OCI-M1 (cell line): ENCODE measurements at regions not wholly inside any gene's neighbourhood (a gene's known extent, or its start where the extent isn't known, plus 50 kb on each side); places are given as distances from the start of the nearest gene placed in this dataset.
"Not testable (repeated sequence)": the region's sequence is repeated elsewhere in the genome, so short reads cannot be mapped to it uniquely, and the experiment has no call there.

Experiments used
- DNase-seq: peaks from one replicate; lab custom pipeline; 2025; lab: John Stamatoyannopoulos, UW

DNA sequence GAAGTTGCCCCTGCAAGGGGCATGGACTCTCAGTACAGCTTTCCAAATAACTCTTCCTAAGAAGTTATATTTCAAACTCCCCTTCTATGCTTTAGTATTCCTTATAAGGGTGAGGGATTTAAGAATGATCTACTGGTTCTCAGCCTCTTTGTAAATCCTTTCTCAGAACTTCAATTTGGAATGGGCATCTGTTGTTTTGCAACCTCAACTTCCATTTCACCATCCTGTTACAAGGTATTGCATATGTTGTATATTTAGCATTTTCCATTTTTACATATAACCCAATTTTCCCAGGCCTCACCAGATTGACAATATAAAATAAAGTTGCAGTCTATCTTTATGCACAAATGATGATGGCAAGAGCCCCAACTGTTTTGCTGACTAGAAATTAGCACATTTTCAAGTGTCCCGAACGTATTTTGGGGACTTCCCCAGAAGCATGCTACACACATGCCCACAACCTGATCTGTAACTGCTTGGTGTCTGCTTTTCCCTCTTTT, 154.9 kb upstream of the CARMIL1 start:
- DNase-seq, result no peak

- no peak for DNase-seq
Observed at GRCh38 chr6:25125736-25126135, 153.4 kb upstream of the CARMIL1 start.

GRCh38 chr6:25127076-25127837, 151.9 kb upstream of the CARMIL1 start:
- no peak for DNase-seq

- no peak for DNase-seq
Observed at GRCh38 chr6:25130518-25130917, 148.7 kb upstream of the CARMIL1 start.

DNA sequence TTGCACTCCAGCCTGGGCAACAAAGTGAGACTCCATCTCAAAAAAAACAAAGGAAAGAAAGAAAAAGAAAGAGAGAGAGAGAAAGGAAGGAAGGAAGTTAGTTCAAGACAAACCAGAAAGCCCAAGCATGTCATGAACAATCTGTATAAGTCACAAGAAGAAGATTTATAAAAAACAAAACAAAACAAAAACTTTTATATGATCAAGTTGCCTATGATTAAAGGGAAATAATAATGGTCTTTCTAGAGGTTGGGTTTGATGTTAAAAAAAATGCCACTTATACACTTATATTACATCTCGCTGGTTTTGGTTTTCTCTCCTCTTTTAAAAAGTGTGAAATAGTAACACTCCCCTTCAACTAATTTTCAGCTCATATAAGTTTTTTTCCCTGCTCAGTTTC, 146.2 kb upstream of the CARMIL1 start:
- DNase-seq, result no peak

- DNase-seq, result no peak
Observed at GRCh38 chr6:25133568-25133967, 145.6 kb upstream of the CARMIL1 start.

DNA sequence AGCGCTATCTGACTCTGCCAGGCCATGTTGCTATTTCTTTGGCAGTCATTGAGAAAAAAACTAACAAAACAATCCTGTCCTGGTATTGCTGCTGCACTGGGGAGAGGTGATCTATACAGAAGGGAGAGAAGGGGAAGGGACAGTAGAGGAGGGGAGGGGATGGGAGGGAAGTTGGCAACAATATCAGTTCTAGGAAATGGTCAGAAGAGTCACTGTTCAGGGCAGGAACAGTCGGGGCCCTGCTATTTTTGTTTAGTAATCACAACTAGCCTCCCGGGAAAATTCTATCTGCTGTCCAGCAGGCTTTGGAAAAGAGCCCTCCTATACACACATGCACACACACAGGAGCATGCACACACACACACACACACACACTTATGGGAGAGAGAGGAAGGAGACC, 142.3 kb upstream of the CARMIL1 start:
- peak; percentile 85 for DNase-seq

DNA sequence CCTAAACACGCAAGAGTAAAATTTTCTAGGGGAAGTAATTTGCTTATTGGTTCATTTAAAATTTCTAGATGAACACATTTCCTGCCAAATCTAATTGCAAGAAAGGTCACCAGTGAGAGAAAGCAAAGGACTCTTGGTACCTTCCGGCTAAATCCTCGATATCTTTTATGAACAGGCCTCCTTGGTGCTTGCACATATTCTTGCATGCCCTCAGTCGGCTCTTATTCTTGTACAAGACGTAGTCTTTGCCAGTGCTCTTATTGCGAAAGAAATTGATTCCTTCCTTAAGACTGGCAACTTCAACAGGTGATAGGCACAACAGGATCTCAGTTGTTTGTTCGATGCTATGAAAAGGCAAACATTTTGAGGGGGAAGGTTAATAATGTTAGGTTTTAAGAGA, 141.7 kb upstream of the CARMIL1 start:
- peak; percentile 81 for DNase-seq

DNA sequence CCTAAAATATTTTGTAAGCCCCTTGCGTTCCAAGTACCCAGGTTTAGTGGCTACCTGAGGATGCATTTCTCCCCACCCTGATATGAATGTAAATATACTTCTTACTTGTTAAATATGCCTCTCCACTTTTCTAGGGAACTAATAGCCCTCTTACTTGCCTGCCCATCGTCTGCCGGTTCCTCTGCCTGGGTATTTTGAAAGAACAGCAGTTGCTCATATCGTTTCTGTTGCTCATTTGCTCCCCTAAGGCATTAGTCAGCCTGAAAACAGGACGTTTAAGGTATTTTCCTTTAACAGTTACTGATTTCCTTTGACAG, 141.3 kb upstream of the CARMIL1 start:
- no peak for DNase-seq

DNA sequence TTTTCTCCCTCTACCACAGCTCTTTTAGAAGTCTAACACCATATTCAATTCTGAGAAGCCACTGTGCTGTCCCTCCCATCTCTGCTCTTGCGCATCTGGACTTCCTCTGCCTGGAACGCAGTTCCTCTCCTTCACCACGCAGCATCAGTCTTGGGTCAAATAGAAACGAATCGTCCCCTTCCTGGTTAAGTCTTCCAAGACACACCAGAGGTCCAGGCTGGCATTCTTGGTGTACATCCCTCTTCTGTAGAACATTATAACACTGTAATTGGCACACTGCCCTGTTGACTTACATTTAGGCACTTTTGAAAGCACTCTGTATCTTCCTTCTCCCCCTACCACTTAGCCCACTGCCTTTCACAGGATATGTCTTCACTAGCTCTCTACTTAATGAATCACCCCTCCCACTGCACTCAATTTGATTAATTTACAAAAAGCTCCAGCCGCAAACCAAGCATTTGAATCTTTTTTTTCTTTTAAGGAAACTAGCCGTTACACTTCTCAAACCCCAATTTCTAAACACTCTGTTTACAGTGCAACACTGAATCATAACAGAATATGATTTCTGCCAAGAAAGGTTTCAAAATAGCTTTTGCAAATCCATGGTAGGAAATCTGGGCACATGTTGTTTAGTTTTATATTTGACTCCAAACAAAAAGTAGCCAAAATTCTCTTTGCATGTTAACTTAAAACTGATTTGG, 140.8 kb upstream of the CARMIL1 start:
- peak; percentile 94 for DNase-seq

DNA sequence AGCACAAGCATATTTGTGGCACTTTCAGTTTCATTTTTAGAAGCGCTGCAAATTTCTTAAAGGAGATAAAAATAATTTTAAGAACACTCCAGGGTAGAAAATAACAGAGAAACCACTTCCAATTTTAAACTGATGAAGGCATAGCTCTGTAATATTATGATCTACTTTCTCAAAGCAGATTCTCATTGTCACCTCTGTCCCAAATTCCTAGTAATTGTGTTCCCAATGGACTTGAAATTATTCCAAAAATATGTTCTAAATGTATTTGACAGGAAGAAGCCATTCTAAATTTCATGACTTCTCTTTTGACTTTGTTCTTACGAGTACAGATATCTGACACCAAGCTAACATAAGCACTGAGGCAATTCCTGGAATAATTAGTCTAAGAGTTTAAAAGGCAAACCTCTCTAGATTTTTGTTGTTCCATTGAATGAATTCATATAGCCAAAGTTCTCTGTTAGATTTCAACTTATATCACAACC, 140.2 kb upstream of the CARMIL1 start:
- peak; percentile 77 for DNase-seq

- DNase-seq, result not testable (repeated sequence)
Observed at GRCh38 chr6:25139608-25140007, 139.6 kb upstream of the CARMIL1 start.

DNA sequence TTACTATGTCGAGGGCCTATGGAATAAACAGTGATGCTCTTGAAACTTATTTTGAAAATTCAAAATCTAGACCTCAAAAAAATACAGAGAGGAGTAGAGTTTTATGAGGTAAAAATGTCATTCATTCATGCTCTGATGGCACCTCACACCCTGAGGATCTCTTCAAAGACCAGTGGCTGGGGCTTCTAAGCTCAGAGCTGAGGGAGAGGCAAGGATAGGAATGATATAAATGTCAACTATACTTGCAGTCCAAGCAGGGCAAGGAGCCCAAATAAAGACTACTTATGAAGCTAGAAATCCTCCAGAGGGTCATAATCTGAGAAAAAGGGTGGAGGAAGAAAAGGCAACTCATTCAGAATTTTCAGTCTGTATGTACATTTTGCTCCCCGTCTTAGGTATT, 136.7 kb upstream of the CARMIL1 start:
- no peak for DNase-seq

DNA sequence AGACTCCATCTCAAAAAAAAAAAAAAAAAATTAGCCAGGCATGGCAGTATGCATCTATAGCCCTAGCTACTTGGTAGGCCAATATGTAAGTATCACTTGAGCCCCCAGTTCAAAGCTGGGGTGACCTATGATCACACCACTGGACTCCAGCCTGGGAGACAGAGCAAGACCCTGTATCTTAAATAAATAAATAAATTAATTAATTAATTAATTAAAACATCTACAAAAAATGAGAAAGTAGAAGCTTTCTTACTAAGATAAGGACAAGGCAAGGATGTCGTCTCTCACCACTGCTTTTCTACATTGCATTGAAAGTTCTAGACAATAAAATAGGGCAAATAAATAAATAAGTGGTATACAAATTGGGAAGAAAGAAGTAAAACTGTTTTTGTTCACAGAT, 134.3 kb upstream of the CARMIL1 start:
- no peak for DNase-seq

- DNase-seq, result peak; percentile 62
Observed at GRCh38 chr6:25147223-25147622, 132.0 kb upstream of the CARMIL1 start.

- no peak for DNase-seq
Observed at GRCh38 chr6:25150031-25150430, 129.1 kb upstream of the CARMIL1 start.

DNA sequence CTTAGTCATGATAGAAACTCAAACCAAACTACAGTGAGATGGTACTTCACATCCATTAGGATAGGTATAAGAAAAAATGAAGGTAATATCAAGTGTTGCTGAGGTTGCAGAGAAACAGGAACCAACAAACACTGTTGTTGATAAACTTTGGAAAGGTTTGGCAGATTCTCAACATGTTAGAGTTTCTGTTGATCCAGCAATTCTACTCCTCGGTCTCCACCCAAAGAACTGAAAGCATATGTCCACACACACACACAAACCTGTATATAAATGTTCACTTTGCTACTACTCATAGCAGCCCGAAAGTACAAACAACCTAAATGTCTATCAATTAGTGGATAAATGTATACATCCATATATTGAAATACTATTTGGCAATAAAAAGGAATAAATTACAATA, 128.3 kb upstream of the CARMIL1 start:
- no peak for DNase-seq

GRCh38 chr6:25153079-25153478, 126.1 kb upstream of the CARMIL1 start:
- DNase-seq, result no peak

DNA sequence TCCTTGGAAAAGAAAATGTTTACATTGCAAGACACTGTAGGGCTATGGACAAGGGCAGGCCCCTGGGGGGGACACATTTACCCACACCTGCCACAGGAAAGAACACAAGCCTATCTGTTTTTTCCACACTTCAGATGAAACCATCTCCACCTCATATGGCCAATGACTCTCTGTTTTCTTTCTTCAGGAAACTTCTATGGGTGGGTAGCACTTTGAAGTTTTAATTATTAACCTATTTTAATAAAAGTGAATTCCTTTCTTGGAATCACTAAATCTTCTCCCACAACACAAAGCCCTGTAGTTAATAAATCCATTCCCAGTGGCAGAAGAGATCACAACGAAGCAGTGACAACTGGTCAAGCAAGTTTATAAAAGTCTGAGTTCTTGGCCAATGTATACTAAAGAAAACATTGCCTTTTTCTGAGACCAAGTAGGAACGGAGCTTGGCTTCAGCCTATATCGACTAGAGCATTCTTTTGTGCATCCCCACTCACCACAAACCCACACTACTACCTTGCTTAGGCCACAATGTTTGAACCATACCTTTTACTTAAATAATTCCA, 125.1 kb upstream of the CARMIL1 start:
- DNase-seq, result no peak

DNA sequence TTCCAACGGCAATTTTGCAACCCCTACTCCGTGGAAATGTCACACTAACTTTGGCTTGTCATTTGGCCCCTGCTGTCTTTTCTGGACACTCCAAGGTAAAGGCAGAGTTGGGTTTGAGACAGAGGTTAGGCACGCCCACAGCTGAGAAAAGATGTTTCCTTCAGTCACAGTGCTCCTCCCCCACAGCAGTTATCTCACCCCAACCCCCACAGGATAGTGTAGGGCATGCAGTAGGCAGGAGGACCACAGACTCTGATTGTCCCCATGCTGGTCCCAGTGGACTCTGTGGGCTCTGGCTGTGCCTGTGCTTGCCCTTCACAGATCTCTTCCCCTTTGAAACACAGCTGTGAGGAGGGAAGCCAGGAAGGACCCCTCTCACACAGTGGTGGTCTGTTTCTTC, 124.0 kb upstream of the CARMIL1 start:
- DNase-seq, result peak; percentile 80

DNA sequence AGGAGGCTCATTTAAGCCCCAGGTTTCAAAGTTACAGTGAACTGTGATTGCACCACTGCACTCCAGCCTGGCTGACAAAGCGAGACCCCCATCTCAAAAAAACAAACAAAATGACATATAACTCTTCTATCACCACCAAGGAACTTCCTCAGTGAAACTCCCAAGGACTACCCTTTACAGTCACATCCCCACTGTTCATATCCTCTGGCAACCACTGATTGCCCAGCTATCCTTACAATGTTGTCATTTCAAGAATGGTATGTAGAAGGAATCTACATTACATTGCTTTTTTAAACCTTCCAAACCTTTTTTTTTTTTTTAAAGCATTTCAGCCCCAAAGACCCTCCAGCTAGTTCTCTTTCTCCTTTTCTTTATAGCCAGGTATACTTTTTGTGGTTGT, 123.1 kb upstream of the CARMIL1 start:
- DNase-seq, result no peak

DNA sequence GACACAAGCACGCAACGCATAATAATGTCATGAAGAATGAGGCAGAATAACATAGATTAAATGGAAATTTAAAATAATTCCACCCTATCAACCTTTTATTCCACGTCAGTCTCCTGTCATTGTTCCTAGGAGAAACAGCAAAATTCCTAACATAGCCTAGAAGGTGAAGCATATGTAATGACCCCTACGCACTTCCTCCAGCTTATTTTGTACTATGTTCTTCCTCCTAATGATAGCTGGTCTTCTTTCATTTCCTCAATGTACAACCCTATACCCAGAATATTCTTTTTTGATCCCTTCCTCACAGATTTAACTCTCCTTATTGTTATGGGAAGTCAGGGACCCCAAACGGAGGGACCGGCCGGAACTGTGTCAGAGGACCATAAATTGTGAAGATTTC, 122.0 kb upstream of the CARMIL1 start:
- no peak for DNase-seq

DNA sequence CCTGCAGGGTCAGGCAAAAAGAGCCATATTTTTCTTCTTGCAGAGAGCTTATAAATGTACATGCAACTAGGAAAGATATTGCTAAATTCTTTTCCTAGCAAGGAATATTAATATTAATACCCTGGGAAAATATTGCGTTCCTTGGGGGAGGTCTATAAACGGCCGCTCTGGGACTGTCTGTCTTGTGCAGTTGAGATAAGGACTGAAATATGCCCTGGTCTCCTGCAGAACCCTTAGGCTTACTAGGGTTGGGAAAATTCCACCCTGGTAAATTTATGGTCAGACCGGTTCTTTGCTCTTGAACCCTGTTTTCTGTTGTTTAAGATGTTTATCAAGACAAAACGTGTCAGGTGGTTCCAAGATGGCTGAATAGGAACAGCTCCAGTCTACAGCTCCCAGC, 121.3 kb upstream of the CARMIL1 start:
- no peak for DNase-seq
